Stomach (tissue), 8 donors: ENCODE measurements at regions not wholly inside any gene's neighbourhood (a gene's known extent, or its start where the extent isn't known, plus 50 kb on each side); places are given as distances from the start of the nearest gene placed in this dataset.
A peak's percentile ranks its signal among the peaks of the same experiment; 100 is the strongest.

Experiments used
- DNase-seq, 2 donors: peaks; one replicate each; pipeline versions ENCODE4 v3.0.0 to v3.0.0-alpha.2; 2013 to 2019
- H3K27ac ChIP-seq, 5 donors: fragments of 200-600 bp in 4 of 5; sonication (generic) in 4 of 5; one replicate each; pipeline ENCODE4 v1.5.1; 2013 to 2019; ENCODE audit warnings: mild to moderate bottlenecking in 1 of 5, moderate library complexity in 1 of 5
- H3K27me3 ChIP-seq, 3 donors: fragments of 200-600 bp; sonication (generic); one replicate each; pipeline ENCODE4 v1.5.1; 2017 to 2019; ENCODE audit warnings: mixed run types in 1 of 3
- H3K36me3 ChIP-seq, 4 donors: fragments of 200-600 bp; sonication (generic); 1 replicate in 3 of 4; 2 replicates in 1 of 4; pipeline ENCODE4 v1.5.1; 2016 to 2019
- H3K4me1 ChIP-seq, 4 donors: fragments of 200-600 bp; sonication (generic); one replicate each; pipeline ENCODE4 v1.5.1; 2016 to 2019
- H3K4me3 ChIP-seq, 4 donors: fragments of 200-600 bp; sonication (generic) in 3 of 4; one replicate each; pipeline ENCODE4 v1.5.1; 2016 to 2019; ENCODE audit warnings: mild to moderate bottlenecking in 1 of 4
- H3K9me3 ChIP-seq, 4 donors: fragments of 200-600 bp; sonication (generic); one replicate each; pipeline ENCODE4 v1.5.1; 2016 to 2019
- EP300 ChIP-seq: sonication (generic); formaldehyde crosslinking; IDR thresholded peaks from one replicate; pipeline ENCODE4 v1.6.1; 2017; ENCODE audit warnings: antibody characterized with exemption
- POLR2A ChIP-seq, 4 donors: fragments of 450-650 bp; IDR thresholded peaks; one replicate each; pipeline ENCODE4 v1.6.1; 2016; ENCODE audit warnings: antibody characterized with exemption in 4 of 4, control low read depth in 2 of 4, mild to moderate bottlenecking in 1 of 4, moderate library complexity in 1 of 4
- POLR2AphosphoS5 ChIP-seq, 3 donors: sonication (generic); formaldehyde crosslinking; IDR thresholded peaks; one replicate each; pipeline ENCODE4 v1.6.1; 2016; ENCODE audit warnings: antibody characterized with exemption in 3 of 3
- WGBS, 5 donors: extraction: QIAGEN DNeasy Blood & Tissue Kit in 3 of 5; methylation state at CpG; one replicate each; pipeline versions ENCODE4 v1.1.5 to v1.1.7; 2013 to 2018; 5-methylcytosine and 5-hydroxymethylcytosine counted together
- intact Hi-C: fragments of 100-400 bp; cut with DNase I; formaldehyde crosslinking; loops from one replicate; pipeline ENCODE4 v1.15.1; 2023; ENCODE audit warnings: low total_unique reads
- TF ChIP-seq, protein P1 (sequence below), 7 experiments: fragments of 450-650 bp in 4 of 7; fragments of 200-600 bp in 3 of 7; sonication (generic) in 3 of 7; IDR thresholded peaks; one replicate each; pipeline ENCODE4 v1.5.1; 2016 to 2019; ENCODE audit warnings: antibody characterized with exemption in 7 of 7, control low read depth in 2 of 7, mild to moderate bottlenecking in 1 of 7
- donor health status: healthy with polysubstance abuse.
- donor health status: Bipolar disorder and iron deficiency.
- donor health status: healthy.

DNA sequence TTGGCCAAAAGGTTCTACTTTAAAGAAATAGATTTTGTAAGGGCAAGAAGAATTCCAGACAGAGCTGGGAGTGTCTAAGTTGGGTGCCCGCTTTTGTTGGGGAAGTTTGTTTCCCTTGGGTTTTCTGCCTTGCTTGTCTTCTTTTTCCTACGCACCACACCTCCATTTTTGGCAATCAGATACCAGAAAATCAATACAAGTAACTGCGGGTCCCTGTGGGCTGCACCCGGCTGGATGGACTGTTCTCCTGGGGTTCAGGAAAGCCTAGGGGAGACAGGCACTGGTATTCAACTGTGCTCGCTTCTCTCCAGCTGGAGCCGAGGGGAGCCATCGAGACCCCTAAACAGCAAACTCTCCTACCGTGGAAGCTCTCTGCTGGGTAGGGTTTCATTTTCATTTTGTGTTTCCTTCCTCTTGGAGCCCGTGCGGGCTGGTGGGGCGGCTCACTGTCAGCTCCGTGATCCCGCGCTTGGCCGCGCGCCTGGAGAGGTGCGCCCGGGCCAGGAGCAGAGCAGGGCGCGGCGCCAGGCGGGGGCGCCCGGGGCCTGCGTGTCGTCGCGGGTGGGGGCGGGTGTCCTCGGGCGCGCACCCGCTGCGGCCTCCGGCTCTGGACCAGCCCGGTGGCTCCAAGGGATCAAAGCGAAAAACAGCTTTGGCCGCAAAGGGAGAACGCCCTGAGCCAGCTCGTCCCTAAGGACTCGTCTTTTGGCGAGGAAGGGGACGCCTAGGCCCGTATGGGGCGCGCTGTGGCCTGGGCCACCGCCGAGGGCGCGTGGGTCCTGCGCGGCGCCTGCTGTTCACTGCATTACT is 347.2 kb downstream of the ZNF536 start:
- no peaks in the 10 kb centered on the region for H3K36me3 ChIP-seq
- H3K4me3 ChIP-seq = peak overlapping the region; percentile 54 to 75 (median 64)
- WGBS, 5 donors = 0 to 2% (median 1%) methylated on average over 11 to 54 of the region's 54 CpGs
- peak in 2 of 3 donors; percentile 10 to 32 for TF ChIP-seq POLR2AphosphoS5 (IDR thresholded peaks at IDR 0.05)
- TF ChIP-seq EP300 = no peak
- intact Hi-C loops = no loop called here
- no peaks in the 10 kb centered on the region for H3K9me3 ChIP-seq
- peaks cover 10 to 24% (median 20%) of the 10 kb centered on the region in 4 donors for H3K4me1 ChIP-seq
- DNase-seq = peak; percentile 62 to 88
- peaks cover 0 to 6% (median 0%) of the 10 kb centered on the region in 3 donors for H3K27me3 ChIP-seq
- H3K27ac ChIP-seq = peak overlapping the region in 4 of 5 donors; percentile 61 to 86 (median 77)

DNA sequence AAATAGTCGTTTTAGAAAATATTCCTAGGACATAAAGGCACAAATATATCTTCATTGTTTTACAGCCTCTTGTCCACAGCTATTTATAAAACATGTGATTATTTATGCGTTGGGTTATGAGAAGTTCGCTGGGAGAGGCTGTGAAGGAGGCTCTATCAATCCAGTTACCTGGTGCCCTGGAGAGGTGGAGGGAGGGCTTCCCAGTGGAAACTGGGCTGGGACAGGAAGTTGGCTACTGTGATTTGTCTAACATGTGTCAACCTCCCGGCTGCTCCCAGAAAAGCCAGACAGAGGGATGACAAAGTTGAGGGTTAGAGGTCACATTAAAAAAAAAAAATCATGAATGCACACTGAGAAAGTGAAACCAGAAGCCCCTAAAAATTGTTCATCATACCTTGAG is 346.5 kb downstream of the ZNF536 start:
- TF ChIP-seq POLR2AphosphoS5 (IDR thresholded peaks at IDR 0.05) = no peak
- no peak for TF ChIP-seq EP300
- TF ChIP-seq, protein P1, sequence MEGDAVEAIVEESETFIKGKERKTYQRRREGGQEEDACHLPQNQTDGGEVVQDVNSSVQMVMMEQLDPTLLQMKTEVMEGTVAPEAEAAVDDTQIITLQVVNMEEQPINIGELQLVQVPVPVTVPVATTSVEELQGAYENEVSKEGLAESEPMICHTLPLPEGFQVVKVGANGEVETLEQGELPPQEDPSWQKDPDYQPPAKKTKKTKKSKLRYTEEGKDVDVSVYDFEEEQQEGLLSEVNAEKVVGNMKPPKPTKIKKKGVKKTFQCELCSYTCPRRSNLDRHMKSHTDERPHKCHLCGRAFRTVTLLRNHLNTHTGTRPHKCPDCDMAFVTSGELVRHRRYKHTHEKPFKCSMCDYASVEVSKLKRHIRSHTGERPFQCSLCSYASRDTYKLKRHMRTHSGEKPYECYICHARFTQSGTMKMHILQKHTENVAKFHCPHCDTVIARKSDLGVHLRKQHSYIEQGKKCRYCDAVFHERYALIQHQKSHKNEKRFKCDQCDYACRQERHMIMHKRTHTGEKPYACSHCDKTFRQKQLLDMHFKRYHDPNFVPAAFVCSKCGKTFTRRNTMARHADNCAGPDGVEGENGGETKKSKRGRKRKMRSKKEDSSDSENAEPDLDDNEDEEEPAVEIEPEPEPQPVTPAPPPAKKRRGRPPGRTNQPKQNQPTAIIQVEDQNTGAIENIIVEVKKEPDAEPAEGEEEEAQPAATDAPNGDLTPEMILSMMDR (IDR thresholded peaks at IDR 0.05) = no peak
- no peak for TF ChIP-seq POLR2A (IDR thresholded peaks at IDR 0.05)
- peak overlapping the region; percentile 54 to 75 (median 64) for H3K4me3 ChIP-seq
- no peaks in the 10 kb centered on the region for H3K36me3 ChIP-seq
- DNase-seq = peak in 1 of 2 donors; percentile 29
- 15 to 32% (median 19%) methylated on average over 4 of the region's 4 CpGs for WGBS, 5 donors
- peaks cover 0 to 6% (median 0%) of the 10 kb centered on the region in 3 donors for H3K27me3 ChIP-seq
- peak overlapping the region in 4 of 5 donors; percentile 61 to 86 (median 77) for H3K27ac ChIP-seq
- intact Hi-C loops = no loop called here
- no peaks in the 10 kb centered on the region for H3K9me3 ChIP-seq
- H3K4me1 ChIP-seq = peaks cover 10 to 24% (median 20%) of the 10 kb centered on the region in 4 donors

DNA sequence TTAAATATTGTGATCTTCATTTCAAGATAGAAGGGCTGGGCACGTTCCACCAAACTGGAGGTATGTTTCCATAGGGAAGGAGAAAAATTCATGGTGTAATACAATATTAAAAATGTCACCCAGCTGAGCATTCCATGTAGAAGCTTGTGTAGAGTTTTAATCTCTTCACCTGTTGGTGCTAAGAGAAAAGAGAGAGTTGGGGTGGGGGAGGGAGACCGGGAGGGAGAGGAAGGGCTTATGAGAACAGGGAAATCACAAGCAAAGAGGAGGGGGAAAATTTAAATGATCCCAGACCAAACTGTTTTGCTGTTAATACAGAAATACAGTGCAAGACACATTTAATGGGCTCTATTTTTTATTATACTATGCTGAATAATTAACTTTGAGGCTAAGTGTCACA is 345.8 kb downstream of the ZNF536 start:
- DNase-seq = no peak
- WGBS, 5 donors = 56 to 71% (median 63%) methylated on average over 2 of the region's 2 CpGs
- intact Hi-C loops = no loop called here
- Histone ChIP-seq H3K27me3 (peaks cover 0 to 6% (median 0%) of the 10 kb centered on the region in 3 donors), H3K36me3 (no peaks in the 10 kb centered on the region), H3K4me1 (peaks cover 10 to 24% (median 20%) of the 10 kb centered on the region in 4 donors), H3K4me3 (no peak overlapping the region), H3K9me3 (no peaks in the 10 kb centered on the region), H3K27ac (no peak overlapping the region)
- TF ChIP-seq POLR2AphosphoS5 (IDR thresholded peaks at IDR 0.05) (no peak), POLR2A (IDR thresholded peaks at IDR 0.05) (no peak), EP300 (no peak)
- TF ChIP-seq, protein P1 (IDR thresholded peaks at IDR 0.05) = no peak

DNA sequence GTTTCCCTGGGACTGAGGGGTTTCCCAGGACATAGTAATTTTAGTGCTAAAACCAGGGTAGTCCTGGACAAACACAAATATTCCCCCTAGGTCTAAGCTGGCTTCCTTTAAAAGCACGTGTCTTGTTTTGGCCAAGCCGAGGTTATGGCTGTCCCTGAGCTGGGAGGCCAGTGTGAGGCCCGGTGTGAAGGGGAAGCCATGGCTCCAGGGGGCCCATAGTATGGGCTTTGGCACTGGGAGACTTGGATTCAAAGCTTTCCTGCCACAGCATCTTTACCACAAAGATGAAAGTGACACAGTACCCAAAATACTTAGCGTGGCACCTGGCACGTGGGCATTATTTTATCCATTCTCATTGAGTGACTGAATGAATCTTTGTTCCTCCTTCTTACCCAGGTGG is 345.2 kb downstream of the ZNF536 start:
- H3K27ac ChIP-seq = no peak overlapping the region
- intact Hi-C loops = no loop called here
- no peaks in the 10 kb centered on the region for H3K36me3 ChIP-seq
- no peaks in the 10 kb centered on the region for H3K9me3 ChIP-seq
- H3K4me3 ChIP-seq = no peak overlapping the region
- 80 to 92% (median 86%) methylated on average over 5 of the region's 5 CpGs for WGBS, 5 donors
- TF ChIP-seq, protein P1 (IDR thresholded peaks at IDR 0.05) = no peak
- TF ChIP-seq POLR2A (IDR thresholded peaks at IDR 0.05) (no peak), EP300 (no peak), POLR2AphosphoS5 (IDR thresholded peaks at IDR 0.05) (no peak)
- H3K4me1 ChIP-seq = peaks cover 10 to 24% (median 20%) of the 10 kb centered on the region in 4 donors
- H3K27me3 ChIP-seq = peaks cover 0 to 6% (median 0%) of the 10 kb centered on the region in 3 donors
- DNase-seq = no peak
